ENCODE measurements at regions not wholly inside any gene's neighbourhood (a gene's known extent, or its start where the extent isn't known, plus 50 kb on each side); places are given as distances from the start of the nearest gene placed in this dataset.
A peak's percentile ranks its signal among the peaks of the same experiment; 100 is the strongest.

- Histone ChIP-seq H3K4me3 (ENCODE audit: low read depth, low read length, poor library complexity, severe bottlenecking) (no peak overlapping the region), H3K27ac (ENCODE audit: low read depth, low read length, poor library complexity, severe bottlenecking) (no peak overlapping the region), H4K20me1 (ENCODE audit: insufficient read depth, low read length) (no peaks in the 10 kb centered on the region), H2AFZ (ENCODE audit: low read length) (no peak overlapping the region), H3K79me2 (ENCODE audit: insufficient read depth, low read depth, low read length) (no peaks in the 10 kb centered on the region), H3K9me2 (ENCODE audit: insufficient read depth, low read length) (no peaks in the 10 kb centered on the region), H3K36me3 (ENCODE audit: insufficient read depth, low read length) (no peaks in the 10 kb centered on the region), H3K4me2 (ENCODE audit: low read length) (no peak overlapping the region), H3K9me3 (ENCODE audit: low read length) (no peaks in the 10 kb centered on the region), H3K4me1 (ENCODE audit: insufficient read depth, low read length, poor library complexity, severe bottlenecking) (no peaks in the 10 kb centered on the region)
- intact Hi-C loops (cut with micrococcal nuclease; ENCODE audit: unreplicated experiment) = no loop called here
- TF ChIP-seq EZH2phosphoT487 (IDR thresholded peaks at IDR 0.05; ENCODE audit: borderline replicate concordance, low read depth, low read length) (no peak), CTCF (conservative IDR thresholded peaks at IDR 0.05; ENCODE audit: low read length) (no peak)
- ChIA-PET POLR2A (interaction anchor here (1.1 kb wide), 1 partner anchor 12 kb away, joined by 3 read pairs; no protein-coding TSS in a partner anchor), CTCF (ENCODE audit: unreplicated experiment) (no interaction called here)
- DNase-seq (ENCODE audit: low spot score) = no peak
- no TSS peak for BruUV-seq (replicated peaks)
These were observed 214.6 kb downstream of the SREK1 start for GRCh38 chr5:66358741-66359140.

GRCh38 chr5:66361070-66361469 lies 217.0 kb downstream of the SREK1 start:
- BruUV-seq (replicated peaks) = no TSS peak
- DNase-seq (ENCODE audit: low spot score) = peak; percentile 3
- Histone ChIP-seq H3K9me2 (ENCODE audit: insufficient read depth, low read length) (no peaks in the 10 kb centered on the region), H2AFZ (ENCODE audit: low read length) (no peak overlapping the region), H3K4me2 (ENCODE audit: low read length) (no peak overlapping the region), H3K79me2 (ENCODE audit: insufficient read depth, low read depth, low read length) (no peaks in the 10 kb centered on the region), H3K27ac (ENCODE audit: low read depth, low read length, poor library complexity, severe bottlenecking) (no peak overlapping the region), H4K20me1 (ENCODE audit: insufficient read depth, low read length) (no peaks in the 10 kb centered on the region), H3K4me1 (ENCODE audit: insufficient read depth, low read length, poor library complexity, severe bottlenecking) (no peaks in the 10 kb centered on the region), H3K9me3 (ENCODE audit: low read length) (no peaks in the 10 kb centered on the region), H3K36me3 (ENCODE audit: insufficient read depth, low read length) (no peaks in the 10 kb centered on the region), H3K4me3 (ENCODE audit: low read depth, low read length, poor library complexity, severe bottlenecking) (no peak overlapping the region)
- no peak for TF ChIP-seq CTCF (conservative IDR thresholded peaks at IDR 0.05; ENCODE audit: low read length)
- no peak for TF ChIP-seq EZH2phosphoT487 (IDR thresholded peaks at IDR 0.05; ENCODE audit: borderline replicate concordance, low read depth, low read length)
- ChIA-PET CTCF (ENCODE audit: unreplicated experiment) (no interaction called here), POLR2A (no interaction called here)
- intact Hi-C loops (cut with micrococcal nuclease; ENCODE audit: unreplicated experiment) = no loop called here

GRCh38 chr5:66362046-66362445 lies 217.9 kb downstream of the SREK1 start:
- no peak overlapping the region for H3K4me3 ChIP-seq (ENCODE audit: low read depth, low read length, poor library complexity, severe bottlenecking)
- no peak for DNase-seq (ENCODE audit: low spot score)
- ChIA-PET POLR2A (interaction anchor here (0.5 kb wide), 1 partner anchor 177 kb away, joined by 4 read pairs; no protein-coding TSS in a partner anchor), CTCF (ENCODE audit: unreplicated experiment) (no interaction called here)
- H3K27ac ChIP-seq (ENCODE audit: low read depth, low read length, poor library complexity, severe bottlenecking) = no peak overlapping the region
- no peaks in the 10 kb centered on the region for H3K4me1 ChIP-seq (ENCODE audit: insufficient read depth, low read length, poor library complexity, severe bottlenecking)
- BruUV-seq (replicated peaks) = no TSS peak
- TF ChIP-seq CTCF (conservative IDR thresholded peaks at IDR 0.05; ENCODE audit: low read length) (no peak), EZH2phosphoT487 (IDR thresholded peaks at IDR 0.05; ENCODE audit: borderline replicate concordance, low read depth, low read length) (no peak)
- no peak overlapping the region for H3K4me2 ChIP-seq (ENCODE audit: low read length)
- no peaks in the 10 kb centered on the region for H3K9me3 ChIP-seq (ENCODE audit: low read length)
- no peaks in the 10 kb centered on the region for H4K20me1 ChIP-seq (ENCODE audit: insufficient read depth, low read length)
- intact Hi-C loops (cut with micrococcal nuclease; ENCODE audit: unreplicated experiment) = no loop called here
- no peaks in the 10 kb centered on the region for H3K36me3 ChIP-seq (ENCODE audit: insufficient read depth, low read length)
- H3K79me2 ChIP-seq (ENCODE audit: insufficient read depth, low read depth, low read length) = no peaks in the 10 kb centered on the region
- H2AFZ ChIP-seq (ENCODE audit: low read length) = no peak overlapping the region
- H3K9me2 ChIP-seq (ENCODE audit: insufficient read depth, low read length) = no peaks in the 10 kb centered on the region
